GM18502 (cell line): ENCODE measurements at regions not wholly inside any gene's neighbourhood (a gene's known extent, or its start where the extent isn't known, plus 50 kb on each side); places are given as distances from the start of the nearest gene placed in this dataset.

Experiments used
- ATAC-seq: cut with Tn5 transposase; IDR thresholded peaks from one replicate; pipeline ENCODE4 v1.9.1; 2021; ENCODE audit warnings: mild to moderate bottlenecking; ENCODE audit not compliant: unreplicated experiment, poor library complexity

GRCh38 chr13:47472516-47472915 is 528.6 kb downstream of the SUCLA2 start:
- no peak for ATAC-seq

GRCh38 chr13:47463726-47464125 is 537.3 kb downstream of the SUCLA2 start:
- ATAC-seq = no peak

GRCh38 chr13:47463002-47463401 is 538.1 kb downstream of the SUCLA2 start:
- ATAC-seq = no peak

- no peak for ATAC-seq
Measured at GRCh38 chr13:47461816-47462215, 539.3 kb downstream of the SUCLA2 start.

- ATAC-seq = no peak
Measured at GRCh38 chr13:47459512-47459911, 541.6 kb downstream of the SUCLA2 start.

GRCh38 chr13:47457626-47458025 is 543.4 kb downstream of the SUCLA2 start:
- ATAC-seq = no peak

- ATAC-seq = no peak
Measured at GRCh38 chr13:47455626-47456025, 545.4 kb downstream of the SUCLA2 start.

GRCh38 chr13:47454986-47455385 is 546.1 kb downstream of the SUCLA2 start:
- no peak for ATAC-seq

GRCh38 chr13:47437406-47437805 is 540.6 kb upstream of the HTR2A start:
- ATAC-seq = no peak

- ATAC-seq = no peak
Measured at GRCh38 chr13:47433461-47434005, 536.7 kb upstream of the HTR2A start.

- ATAC-seq = no peak
Measured at GRCh38 chr13:47426126-47426849, 529.4 kb upstream of the HTR2A start.

GRCh38 chr13:47421525-47421924 is 524.7 kb upstream of the HTR2A start:
- no peak for ATAC-seq

- no peak for ATAC-seq
Measured at GRCh38 chr13:47420568-47420967, 523.7 kb upstream of the HTR2A start.

GRCh38 chr13:47420020-47420419 is 523.2 kb upstream of the HTR2A start:
- ATAC-seq = no peak

GRCh38 chr13:47418206-47418920 is 521.5 kb upstream of the HTR2A start:
- ATAC-seq = no peak

GRCh38 chr13:47417485-47417884 is 520.6 kb upstream of the HTR2A start:
- no peak for ATAC-seq

GRCh38 chr13:47415048-47415447 is 518.2 kb upstream of the HTR2A start:
- no peak for ATAC-seq

GRCh38 chr13:47413526-47413925 is 516.7 kb upstream of the HTR2A start:
- no peak for ATAC-seq

GRCh38 chr13:47413112-47413511 is 516.3 kb upstream of the HTR2A start:
- no peak for ATAC-seq

GRCh38 chr13:47409778-47410177 is 512.9 kb upstream of the HTR2A start:
- no peak for ATAC-seq

GRCh38 chr13:47408546-47409319 is 511.9 kb upstream of the HTR2A start:
- no peak for ATAC-seq
